GM08714 (cell line): ENCODE measurements at regions not wholly inside any gene's neighbourhood (a gene's known extent, or its start where the extent isn't known, plus 50 kb on each side); places are given as distances from the start of the nearest gene placed in this dataset.

Experiments used
- H3K4me3 ChIP-seq: fragments of 200-500 bp; sonication (Bioruptor generic); 2 replicates; pipeline ENCODE4 v1.5.1; 2014; ENCODE audit warnings: mild to moderate bottlenecking, low read length, inconsistent platforms
- ZNF274 ChIP-seq: IDR thresholded peaks from 2 replicates; pipeline ENCODE4 v1.6.1; 2012; ENCODE audit warnings: mild to moderate bottlenecking, low read depth, low read length

GRCh38 chr7:3235322-3235721 is 65.7 kb upstream of the SDK1 start:
- no peak for TF ChIP-seq ZNF274
- H3K4me3 ChIP-seq: no peak overlapping the region

GRCh38 chr7:3236268-3236667 is 64.8 kb upstream of the SDK1 start:
- H3K4me3 ChIP-seq: no peak overlapping the region
- no peak for TF ChIP-seq ZNF274

- H3K4me3 ChIP-seq: no peak overlapping the region
- TF ChIP-seq ZNF274: no peak
Observed at GRCh38 chr7:3238525-3239210, 62.4 kb upstream of the SDK1 start.

- H3K4me3 ChIP-seq: no peak overlapping the region
- TF ChIP-seq ZNF274: no peak
Observed at GRCh38 chr7:3239291-3239691, 61.8 kb upstream of the SDK1 start.

- no peak for TF ChIP-seq ZNF274
- no peak overlapping the region for H3K4me3 ChIP-seq
Observed at GRCh38 chr7:3240826-3241430, 60.1 kb upstream of the SDK1 start.

GRCh38 chr7:3241686-3242258 is 59.3 kb upstream of the SDK1 start:
- no peak for TF ChIP-seq ZNF274
- H3K4me3 ChIP-seq: no peak overlapping the region

GRCh38 chr7:3242398-3242972 is 58.6 kb upstream of the SDK1 start:
- TF ChIP-seq ZNF274: no peak
- no peak overlapping the region for H3K4me3 ChIP-seq

- TF ChIP-seq ZNF274: no peak
- H3K4me3 ChIP-seq: no peak overlapping the region
Observed at GRCh38 chr7:3243256-3243655, 57.8 kb upstream of the SDK1 start.

GRCh38 chr7:3243680-3244079 is 57.4 kb upstream of the SDK1 start:
- no peak overlapping the region for H3K4me3 ChIP-seq
- TF ChIP-seq ZNF274: no peak

GRCh38 chr7:3244241-3244814 is 56.7 kb upstream of the SDK1 start:
- TF ChIP-seq ZNF274: no peak
- no peak overlapping the region for H3K4me3 ChIP-seq

GRCh38 chr7:3245077-3245476 is 56.0 kb upstream of the SDK1 start:
- no peak for TF ChIP-seq ZNF274
- no peak overlapping the region for H3K4me3 ChIP-seq

GRCh38 chr7:3245721-3246120 is 55.3 kb upstream of the SDK1 start:
- TF ChIP-seq ZNF274: no peak
- H3K4me3 ChIP-seq: no peak overlapping the region

- TF ChIP-seq ZNF274: no peak
- H3K4me3 ChIP-seq: no peak overlapping the region
Observed at GRCh38 chr7:3246127-3246526, 54.9 kb upstream of the SDK1 start.

- no peak for TF ChIP-seq ZNF274
- no peak overlapping the region for H3K4me3 ChIP-seq
Observed at GRCh38 chr7:3246651-3247050, 54.4 kb upstream of the SDK1 start.

GRCh38 chr7:3250725-3251124 is 50.3 kb upstream of the SDK1 start:
- H3K4me3 ChIP-seq: no peak overlapping the region
- TF ChIP-seq ZNF274: no peak
